IPS DF 4.7 (cell line): ENCODE measurements at regions not wholly inside any gene's neighbourhood (a gene's known extent, or its start where the extent isn't known, plus 50 kb on each side); places are given as distances from the start of the nearest gene placed in this dataset.
"Not testable (repeated sequence)": the region's sequence is repeated elsewhere in the genome, so short reads cannot be mapped to it uniquely, and the experiment has no call there.

Experiments
- DNase-seq: peaks from one replicate; pipeline ENCODE4 v3.0.0-alpha.2; 2013; ENCODE audit warnings: low spot score; ENCODE audit errors: extremely low read depth

GRCh38 chr2:142362069-142362468, 231.3 kb upstream of the LRP1B start:
- not testable (repeated sequence) for DNase-seq

GRCh38 chr2:142347751-142348150, 216.9 kb upstream of the LRP1B start:
- no peak for DNase-seq

- no peak for DNase-seq
Observed at GRCh38 chr2:142339261-142339660, 208.4 kb upstream of the LRP1B start.

- no peak for DNase-seq
Observed at GRCh38 chr2:142332196-142332595, 201.4 kb upstream of the LRP1B start.

GRCh38 chr2:142330458-142330857, 199.6 kb upstream of the LRP1B start:
- no peak for DNase-seq

- DNase-seq, result no peak
Observed at GRCh38 chr2:142325870-142326269, 195.1 kb upstream of the LRP1B start.

GRCh38 chr2:142323206-142323605, 192.4 kb upstream of the LRP1B start:
- no peak for DNase-seq

GRCh38 chr2:142321706-142322280, 191.0 kb upstream of the LRP1B start:
- DNase-seq, result no peak

- no peak for DNase-seq
Observed at GRCh38 chr2:142320067-142320466, 189.3 kb upstream of the LRP1B start.

- no peak for DNase-seq
Observed at GRCh38 chr2:142316049-142316448, 185.2 kb upstream of the LRP1B start.

GRCh38 chr2:142315346-142315745, 184.5 kb upstream of the LRP1B start:
- DNase-seq, result no peak

- no peak for DNase-seq
Observed at GRCh38 chr2:142314164-142314563, 183.3 kb upstream of the LRP1B start.

GRCh38 chr2:142310530-142310929, 179.7 kb upstream of the LRP1B start:
- DNase-seq, result no peak

- no peak for DNase-seq
Observed at GRCh38 chr2:142308744-142309143, 177.9 kb upstream of the LRP1B start.

- DNase-seq, result no peak
Observed at GRCh38 chr2:142307616-142308115, 176.8 kb upstream of the LRP1B start.

- no peak for DNase-seq
Observed at GRCh38 chr2:142307086-142307485, 176.3 kb upstream of the LRP1B start.

- no peak for DNase-seq
Observed at GRCh38 chr2:142306131-142306530, 175.3 kb upstream of the LRP1B start.

GRCh38 chr2:142300517-142300916, 169.7 kb upstream of the LRP1B start:
- no peak for DNase-seq

GRCh38 chr2:142299021-142299420, 168.2 kb upstream of the LRP1B start:
- no peak for DNase-seq

GRCh38 chr2:142294225-142294624, 163.4 kb upstream of the LRP1B start:
- DNase-seq, result no peak

GRCh38 chr2:142291969-142292368, 161.2 kb upstream of the LRP1B start:
- no peak for DNase-seq

GRCh38 chr2:142290931-142291330, 160.1 kb upstream of the LRP1B start:
- DNase-seq, result no peak

- peak; percentile 58 for DNase-seq
Observed at GRCh38 chr2:142286618-142287017, 155.8 kb upstream of the LRP1B start.

GRCh38 chr2:142285480-142285879, 154.7 kb upstream of the LRP1B start:
- DNase-seq, result no peak
